Left ventricle myocardium inferior (tissue), 1 donor: ENCODE measurements at regions not wholly inside any gene's neighbourhood (a gene's known extent, or its start where the extent isn't known, plus 50 kb on each side); places are given as distances from the start of the nearest gene placed in this dataset.
A peak's percentile ranks its signal among the peaks of the same experiment; 100 is the strongest.

Experiments
- DNase-seq: peaks from one replicate; pipeline ENCODE4 v3.0.0-alpha.2; 2020
- H3K27ac ChIP-seq: fragments of 200-600 bp; replicated peaks from 2 replicates; pipeline ENCODE4 v1.8.0; 2021
- H3K27me3 ChIP-seq: fragments of 200-600 bp; 2 replicates; pipeline ENCODE4 v1.8.0; 2021; ENCODE audit warnings: low read depth
- H3K36me3 ChIP-seq: fragments of 200-600 bp; 2 replicates; pipeline ENCODE4 v1.8.0; 2021
- H3K4me1 ChIP-seq: fragments of 200-600 bp; 2 replicates; pipeline ENCODE4 v1.8.0; 2021
- H3K4me3 ChIP-seq: fragments of 200-600 bp; 2 replicates; pipeline ENCODE4 v1.8.0; 2021; ENCODE audit warnings: mild to moderate bottlenecking, moderate library complexity
- H3K9me3 ChIP-seq: fragments of 200-600 bp; replicated peaks from 2 replicates; pipeline ENCODE4 v1.8.0; 2021
- intact Hi-C: fragments of 100-400 bp; cut with micrococcal nuclease; formaldehyde crosslinking; loops from one replicate; pipeline ENCODE4 v1.11.0; 2022
- TF ChIP-seq, protein P1 (sequence below): fragments of 200-600 bp; IDR thresholded peaks from 2 replicates; pipeline ENCODE4 v1.8.0; 2021; ENCODE audit warnings: antibody characterized with exemption, mild to moderate bottlenecking, borderline replicate concordance
- donor health status: DM: no; HTN: yes; CAD: no; lungs with severe emphysema.

DNA sequence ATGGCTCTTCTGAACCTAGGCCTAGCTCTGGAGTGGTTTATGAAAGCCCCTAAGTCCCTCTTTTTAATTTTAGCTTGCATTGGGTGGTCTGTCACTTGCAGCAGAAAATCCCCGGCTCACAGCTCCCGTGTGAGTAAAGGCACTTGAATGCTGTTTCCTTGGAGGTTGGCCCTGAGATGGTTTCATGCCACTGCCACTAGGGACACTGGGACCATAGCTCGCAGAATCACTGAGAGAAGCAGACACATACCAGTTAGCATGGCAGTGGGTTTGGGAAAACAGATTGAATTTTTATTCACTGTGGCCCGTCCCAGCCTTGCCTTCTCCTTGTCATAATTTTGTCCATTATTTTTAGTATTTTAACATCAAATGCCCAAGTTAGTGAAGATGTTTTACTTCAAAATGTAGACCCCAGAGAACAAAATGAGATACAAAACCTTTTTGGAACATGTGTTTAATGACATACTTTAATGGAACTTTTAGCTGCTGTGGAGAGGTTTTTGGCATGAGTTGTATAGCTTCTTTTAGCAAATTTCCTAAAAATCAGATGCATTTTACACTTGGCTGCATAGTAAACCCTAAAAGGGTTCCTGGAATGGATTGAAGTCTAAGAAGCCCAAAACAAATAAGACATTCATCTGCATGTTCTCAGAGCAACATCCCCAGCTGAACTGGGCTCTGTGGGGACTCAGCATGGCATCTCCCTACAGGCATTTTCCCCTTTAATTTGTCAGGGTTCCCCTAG lies 259.7 kb upstream of the PITRM1 start:
- no peaks in the 10 kb centered on the region for H3K36me3 ChIP-seq
- TF ChIP-seq, protein P1, sequence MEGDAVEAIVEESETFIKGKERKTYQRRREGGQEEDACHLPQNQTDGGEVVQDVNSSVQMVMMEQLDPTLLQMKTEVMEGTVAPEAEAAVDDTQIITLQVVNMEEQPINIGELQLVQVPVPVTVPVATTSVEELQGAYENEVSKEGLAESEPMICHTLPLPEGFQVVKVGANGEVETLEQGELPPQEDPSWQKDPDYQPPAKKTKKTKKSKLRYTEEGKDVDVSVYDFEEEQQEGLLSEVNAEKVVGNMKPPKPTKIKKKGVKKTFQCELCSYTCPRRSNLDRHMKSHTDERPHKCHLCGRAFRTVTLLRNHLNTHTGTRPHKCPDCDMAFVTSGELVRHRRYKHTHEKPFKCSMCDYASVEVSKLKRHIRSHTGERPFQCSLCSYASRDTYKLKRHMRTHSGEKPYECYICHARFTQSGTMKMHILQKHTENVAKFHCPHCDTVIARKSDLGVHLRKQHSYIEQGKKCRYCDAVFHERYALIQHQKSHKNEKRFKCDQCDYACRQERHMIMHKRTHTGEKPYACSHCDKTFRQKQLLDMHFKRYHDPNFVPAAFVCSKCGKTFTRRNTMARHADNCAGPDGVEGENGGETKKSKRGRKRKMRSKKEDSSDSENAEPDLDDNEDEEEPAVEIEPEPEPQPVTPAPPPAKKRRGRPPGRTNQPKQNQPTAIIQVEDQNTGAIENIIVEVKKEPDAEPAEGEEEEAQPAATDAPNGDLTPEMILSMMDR, result no peak
- no peaks in the 10 kb centered on the region for H3K27me3 ChIP-seq
- DNase-seq, result no peak
- intact Hi-C loops, result no loop called here
- H3K27ac ChIP-seq, result no peak overlapping the region
- H3K9me3 ChIP-seq, result no peaks in the 10 kb centered on the region
- H3K4me3 ChIP-seq, result no peak overlapping the region
- H3K4me1 ChIP-seq, result peaks cover 8% of the 10 kb centered on the region

DNA sequence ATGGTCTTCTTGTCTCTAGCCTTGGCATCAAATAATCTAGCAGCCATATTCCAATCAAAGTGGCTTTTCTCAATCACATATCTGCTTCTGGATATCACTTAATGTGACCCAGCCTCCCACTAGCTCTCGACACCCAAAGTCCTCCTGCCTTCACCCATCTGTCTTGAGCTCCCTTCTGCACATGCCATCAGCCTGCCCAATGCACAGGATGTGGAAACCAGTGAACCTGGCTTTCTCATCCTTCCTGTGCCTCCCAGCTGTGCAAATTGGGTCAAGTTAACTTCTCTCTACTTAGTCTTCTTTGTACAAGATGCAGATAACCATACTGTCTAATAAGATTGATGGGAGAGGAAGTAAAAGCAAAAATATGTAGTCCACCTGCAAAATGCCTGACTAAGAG lies 257.9 kb upstream of the PITRM1 start:
- H3K36me3 ChIP-seq, result no peaks in the 10 kb centered on the region
- intact Hi-C loops, result no loop called here
- no peak overlapping the region for H3K4me3 ChIP-seq
- TF ChIP-seq, protein P1, result no peak
- no peaks in the 10 kb centered on the region for H3K9me3 ChIP-seq
- no peaks in the 10 kb centered on the region for H3K27me3 ChIP-seq
- no peak for DNase-seq
- no peak overlapping the region for H3K27ac ChIP-seq
- H3K4me1 ChIP-seq, result peaks cover 25% of the 10 kb centered on the region

DNA sequence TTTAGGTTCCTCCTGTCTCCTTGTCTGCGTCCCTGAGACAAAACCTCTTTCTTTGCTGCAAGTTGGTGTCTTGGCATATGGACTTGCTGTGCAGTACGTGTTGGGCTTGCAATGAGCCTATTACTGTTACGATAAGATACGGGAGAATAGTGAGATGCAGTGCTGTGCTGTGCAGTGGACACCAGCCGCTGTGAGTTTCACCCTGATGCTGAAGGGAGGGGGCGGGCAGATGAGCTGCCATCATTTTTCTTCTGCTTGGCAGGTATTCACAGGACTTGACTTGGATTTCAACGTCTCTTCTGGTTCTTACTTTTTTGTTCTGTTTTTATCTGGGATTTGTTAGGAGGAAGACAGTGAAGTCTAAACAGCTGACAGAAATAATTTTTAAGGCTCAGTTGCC lies 257.1 kb upstream of the PITRM1 start:
- Histone ChIP-seq H3K4me1 (peaks cover 32% of the 10 kb centered on the region), H3K27me3 (no peaks in the 10 kb centered on the region), H3K27ac (no peak overlapping the region), H3K36me3 (no peaks in the 10 kb centered on the region), H3K4me3 (no peak overlapping the region), H3K9me3 (no peaks in the 10 kb centered on the region)
- no peak for DNase-seq
- intact Hi-C loops, result no loop called here
- TF ChIP-seq, protein P1, result no peak

DNA sequence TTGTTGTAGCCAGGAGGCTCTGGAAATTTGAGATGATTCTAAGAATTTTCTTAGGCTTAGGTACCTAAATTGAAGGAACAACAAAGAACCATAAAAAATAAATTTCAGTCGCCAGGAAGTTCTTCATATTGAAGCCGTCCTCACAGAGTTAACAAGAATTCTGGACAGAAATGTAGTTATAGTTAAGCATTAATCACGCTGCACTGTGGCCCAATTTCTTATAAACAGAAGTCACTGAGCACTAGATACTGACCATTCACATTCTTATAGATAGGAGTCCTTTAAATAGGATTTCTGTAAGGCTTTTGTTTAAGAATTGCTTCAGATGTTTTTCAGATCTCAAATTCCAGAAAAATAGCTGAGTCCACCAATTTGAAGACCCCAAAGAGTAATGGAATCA lies 256.2 kb upstream of the PITRM1 start:
- intact Hi-C loops, result no loop called here

DNA sequence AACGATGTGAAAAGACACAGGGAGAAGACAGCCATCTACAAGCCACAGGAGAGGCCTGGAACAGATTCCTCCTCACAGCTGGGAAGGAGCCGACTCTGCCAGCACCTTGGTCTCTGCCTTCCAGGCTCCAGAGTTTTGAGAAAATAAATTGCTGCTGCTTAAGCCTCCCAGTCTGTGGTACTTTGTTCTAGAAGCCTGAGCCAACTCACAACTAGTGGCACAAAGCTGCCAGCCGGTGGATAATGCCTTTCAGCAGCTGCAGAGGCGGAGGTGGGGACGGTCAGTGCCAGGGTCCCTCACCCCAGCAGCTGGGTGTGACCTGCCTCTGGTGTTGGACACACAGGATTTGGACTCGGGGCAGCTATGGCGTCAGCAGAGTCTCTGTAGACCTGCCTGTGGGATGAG lies 255.4 kb upstream of the PITRM1 start:
- TF ChIP-seq, protein P1, result no peak
- Histone ChIP-seq H3K36me3 (no peaks in the 10 kb centered on the region), H3K9me3 (no peaks in the 10 kb centered on the region), H3K27ac (peak overlapping the region; percentile 27), H3K4me3 (no peak overlapping the region), H3K27me3 (no peaks in the 10 kb centered on the region), H3K4me1 (peaks cover 38% of the 10 kb centered on the region)
- intact Hi-C loops, result no loop called here
- DNase-seq, result peak; percentile 58

More for the DNA sequence above, 256.2 kb upstream of the PITRM1 start:
- peaks cover 35% of the 10 kb centered on the region for H3K4me1 ChIP-seq
- H3K36me3 ChIP-seq, result no peaks in the 10 kb centered on the region
- no peak overlapping the region for H3K27ac ChIP-seq
- TF ChIP-seq, protein P1, result no peak
- H3K9me3 ChIP-seq, result no peaks in the 10 kb centered on the region
- DNase-seq, result no peak
- H3K27me3 ChIP-seq, result no peaks in the 10 kb centered on the region
- no peak overlapping the region for H3K4me3 ChIP-seq
